SK-N-SH treated with all-trans-retinoic acid at 6 μM for 48 hours (cell line): ENCODE measurements at regions not wholly inside any gene's neighbourhood (a gene's known extent, or its start where the extent isn't known, plus 50 kb on each side); places are given as distances from the start of the nearest gene placed in this dataset.
A peak's percentile ranks its signal among the peaks of the same experiment; 100 is the strongest.

Source experiments
- ATAC-seq: fragments of 200-7000 bp; cut with Tn5 transposase; 3 replicates; pipeline ENCODE4 v1.9.1; 2020; ENCODE audit warnings: mild to moderate bottlenecking, moderate library complexity
- ARNTL ChIP-seq: fragments of 450-650 bp; formaldehyde crosslinking; IDR thresholded peaks from 2 replicates; pipeline ENCODE4 v1.5.0; 2020; ENCODE audit warnings: low read depth, mild to moderate bottlenecking, moderate library complexity, borderline replicate concordance
- BACH2 ChIP-seq: fragments of 250-450 bp; sonication (Bioruptor Pico); IDR thresholded peaks from 2 replicates; pipeline ENCODE4 v1.9.0; 2021; ENCODE audit warnings: mild to moderate bottlenecking, borderline replicate concordance
- CREB5 ChIP-seq: fragments of 250-450 bp; sonication (Bioruptor Pico); IDR thresholded peaks from 2 replicates; pipeline ENCODE4 v1.5.1; 2020; ENCODE audit warnings: low read depth, mild to moderate bottlenecking, moderate library complexity
- CSDC2 ChIP-seq: fragments of 250-450 bp; sonication (Bioruptor Pico); IDR thresholded peaks from 2 replicates; pipeline ENCODE4 v1.5.0; 2020; ENCODE audit warnings: mild to moderate bottlenecking, moderate library complexity
- GLIS3 ChIP-seq: fragments of 250-450 bp; sonication (Bioruptor Pico); IDR thresholded peaks from 2 replicates; pipeline ENCODE4 v1.5.0; 2020; ENCODE audit warnings: mild to moderate bottlenecking, moderate library complexity
- ISL1 ChIP-seq: fragments of 250-450 bp; sonication (Bioruptor Pico); IDR thresholded peaks from 2 replicates; pipeline ENCODE4 v2.1.2; 2022; ENCODE audit warnings: mild to moderate bottlenecking, moderate library complexity
- OSR1 ChIP-seq: fragments of 250-450 bp; sonication (Bioruptor Pico); IDR thresholded peaks from 2 replicates; pipeline ENCODE4 v1.8.0; 2022; ENCODE audit warnings: moderate library complexity, mild to moderate bottlenecking, inconsistent platforms
- PATZ1 ChIP-seq: fragments of 250-450 bp; sonication (Bioruptor Pico); IDR thresholded peaks from 2 replicates; pipeline ENCODE4 v1.8.0; 2020; ENCODE audit warnings: mild to moderate bottlenecking, moderate library complexity, borderline replicate concordance
- POU6F1 ChIP-seq: fragments of 250-450 bp; sonication (Bioruptor Pico); IDR thresholded peaks from 2 replicates; pipeline ENCODE4 v1.8.0; 2021; ENCODE audit warnings: low read depth, mild to moderate bottlenecking, moderate library complexity, borderline replicate concordance
- RARB ChIP-seq: fragments of 250-450 bp; sonication (Bioruptor Pico); IDR thresholded peaks from 2 replicates; pipeline ENCODE4 v1.8.0; 2021; ENCODE audit warnings: mild to moderate bottlenecking, moderate library complexity
- SNAI2 ChIP-seq: fragments of 250-450 bp; sonication (Bioruptor Pico); IDR thresholded peaks from 2 replicates; pipeline ENCODE4 v1.5.0; 2020; ENCODE audit warnings: mild to moderate bottlenecking, moderate library complexity
- TCF4 ChIP-seq: fragments of 250-450 bp; sonication (Bioruptor Pico); IDR thresholded peaks from 2 replicates; pipeline ENCODE4 v1.8.0; 2021; ENCODE audit warnings: mild to moderate bottlenecking, moderate library complexity, borderline replicate concordance
- TOX ChIP-seq: fragments of 250-450 bp; sonication (Bioruptor Pico); IDR thresholded peaks from 2 replicates; pipeline ENCODE4 v1.8.0; 2021; ENCODE audit warnings: mild to moderate bottlenecking, moderate library complexity, borderline replicate concordance
- TSHZ2 ChIP-seq: fragments of 250-450 bp; sonication (Bioruptor Pico); IDR thresholded peaks from 2 replicates; pipeline ENCODE4 v1.5.0; 2020; ENCODE audit warnings: mild to moderate bottlenecking, moderate library complexity
- ZC3H10 ChIP-seq: fragments of 250-450 bp; sonication (Bioruptor Pico); IDR thresholded peaks from 2 replicates; pipeline ENCODE4 v1.5.1; 2021; ENCODE audit warnings: mild to moderate bottlenecking, moderate library complexity
- ZFP3 ChIP-seq: fragments of 250-450 bp; sonication (Bioruptor Pico); IDR thresholded peaks from 2 replicates; pipeline ENCODE4 v1.5.0; 2020; ENCODE audit warnings: mild to moderate bottlenecking, moderate library complexity
- ZFP30 ChIP-seq: fragments of 450-650 bp; formaldehyde crosslinking; IDR thresholded peaks from 2 replicates; pipeline ENCODE4 v1.5.0; 2022; ENCODE audit warnings: mild to moderate bottlenecking, moderate library complexity
- ZNF565 ChIP-seq: fragments of 450-650 bp; formaldehyde crosslinking; conservative IDR thresholded peaks from 2 replicates; pipeline ENCODE4 v1.5.0; 2020; ENCODE audit warnings: low read depth, mild to moderate bottlenecking, moderate library complexity
- ZNF70 ChIP-seq: fragments of 450-650 bp; formaldehyde crosslinking; IDR thresholded peaks from 2 replicates; pipeline ENCODE4 v1.5.0; 2020; ENCODE audit warnings: mild to moderate bottlenecking, moderate library complexity
- ZNF8 ChIP-seq: fragments of 450-650 bp; formaldehyde crosslinking; IDR thresholded peaks from 2 replicates; pipeline ENCODE4 v1.5.0; 2020; ENCODE audit warnings: mild to moderate bottlenecking, moderate library complexity

GRCh38 chr6:15734118-15734897, 71.5 kb upstream of the DTNBP1 start:
- no peak for ATAC-seq
- TF ChIP-seq ZFP3: no peak
- no peak for TF ChIP-seq ZFP30
- TF ChIP-seq BACH2 (CRISPR knock-in tag): no peak
- TF ChIP-seq ZNF565 (CRISPR knock-in tag): no peak
- TF ChIP-seq CREB5 (CRISPR knock-in tag): no peak
- TF ChIP-seq PATZ1: no peak
- no peak for TF ChIP-seq CSDC2 (CRISPR knock-in tag)
- TF ChIP-seq ZC3H10 (CRISPR knock-in tag): no peak
- TF ChIP-seq ISL1 (CRISPR knock-in tag): no peak
- TF ChIP-seq SNAI2 (CRISPR knock-in tag): no peak
- TF ChIP-seq OSR1 (CRISPR knock-in tag): no peak
- no peak for TF ChIP-seq ZNF8 (CRISPR knock-in tag)
- TF ChIP-seq RARB (CRISPR knock-in tag): no peak
- TF ChIP-seq, all 23 proteins: peak for 0

- no peak for ATAC-seq
- TF ChIP-seq BACH2 (CRISPR knock-in tag): no peak
- TF ChIP-seq ZNF70: no peak
- TF ChIP-seq ZNF565 (CRISPR knock-in tag): no peak
- no peak for TF ChIP-seq GLIS3 (CRISPR knock-in tag)
- no peak for TF ChIP-seq ZFP30
- no peak for TF ChIP-seq TSHZ2
- TF ChIP-seq ZNF8 (CRISPR knock-in tag): no peak
- TF ChIP-seq TCF4: no peak
- TF ChIP-seq CREB5 (CRISPR knock-in tag): no peak
- TF ChIP-seq, all 23 proteins: peak for 0
Observed at GRCh38 chr6:15730922-15731321, 68.1 kb upstream of the DTNBP1 start.

GRCh38 chr6:15730442-15730841, 67.6 kb upstream of the DTNBP1 start:
- no peak for ATAC-seq
- peak; percentile 50; the same call in 1 of the 2 replicates for TF ChIP-seq TCF4
- TF ChIP-seq PATZ1: no peak

GRCh38 chr6:15722731-15723130, 59.9 kb upstream of the DTNBP1 start:
- ATAC-seq: no peak
- TF ChIP-seq OSR1 (CRISPR knock-in tag): no peak
- TF ChIP-seq TCF4: no peak
- no peak for TF ChIP-seq ZNF565 (CRISPR knock-in tag)
- TF ChIP-seq GLIS3 (CRISPR knock-in tag): no peak
- TF ChIP-seq ARNTL: no peak
- TF ChIP-seq ISL1 (CRISPR knock-in tag): no peak
- no peak for TF ChIP-seq POU6F1 (CRISPR knock-in tag)
- no peak for TF ChIP-seq ZNF70
- no peak for TF ChIP-seq ZC3H10 (CRISPR knock-in tag)
- TF ChIP-seq SNAI2 (CRISPR knock-in tag): no peak
- TF ChIP-seq ZFP3: no peak
- TF ChIP-seq TOX (CRISPR knock-in tag): no peak
- no peak for TF ChIP-seq PATZ1
- TF ChIP-seq CSDC2 (CRISPR knock-in tag): no peak
- TF ChIP-seq, all 23 proteins: peak for 0
